ENCODE measurements at regions not wholly inside any gene's neighbourhood (a gene's known extent, or its start where the extent isn't known, plus 50 kb on each side); places are given as distances from the start of the nearest gene placed in this dataset.
"Not testable (repeated sequence)": the region's sequence is repeated elsewhere in the genome, so short reads cannot be mapped to it uniquely, and the experiment has no call there.

- Histone ChIP-seq H3K36me3 (ENCODE audit: control insufficient read depth in 2 of 2, extremely low read depth in 1 of 2, insufficient read depth in 2 of 2, low read length in 2 of 2) (no peaks in the 10 kb centered on the region), H3K9me3 (replicated peaks; ENCODE audit: control insufficient read depth, insufficient read depth, low read length) (no peaks in the 10 kb centered on the region), H3K4me2 (ENCODE audit: insufficient read depth, low read length) (no peak overlapping the region), H3K9me1 (replicated peaks; ENCODE audit: control insufficient read depth, extremely low read depth, insufficient read depth, low read length) (no peaks in the 10 kb centered on the region), H3K79me2 (ENCODE audit: control insufficient read depth, insufficient read depth, low read length) (no peaks in the 10 kb centered on the region), H4K20me1 (replicated peaks; ENCODE audit: control insufficient read depth, extremely low read depth, insufficient read depth, low read length) (no peaks in the 10 kb centered on the region), H3K4me3 (replicated peaks in 1 of 3; ENCODE audit: insufficient read depth in 1 of 3, low read depth in 1 of 3, low read length in 3 of 3) (no peak overlapping the region), H3K27ac (ENCODE audit: insufficient read depth, low read depth, low read length) (no peak overlapping the region), H3K4me1 (ENCODE audit: control insufficient read depth, extremely low read depth, insufficient read depth, low read length) (no peaks in the 10 kb centered on the region), H2AFZ (ENCODE audit: low read depth, low read length) (no peak overlapping the region), H3K27me3 (ENCODE audit: control insufficient read depth in 2 of 2, insufficient read depth in 2 of 2, low read length in 2 of 2) (peaks cover 2 to 6% of the 10 kb centered on the region in 2 experiments), H3K9ac (replicated peaks; ENCODE audit: extremely low read depth, insufficient read depth, low read length) (no peak overlapping the region)
- intact Hi-C loops (cut with micrococcal nuclease) (no loop called here), dilution Hi-C loops (cut with MboI; ENCODE audit: extremely low pct_ligation_motif_present, low sequenced_read_pairs) (no loop called here)
- DNase-seq (ENCODE audit: low read depth, low spot score) (no peak), FAIRE-seq (no peak)
- TF ChIP-seq POLR2A (IDR thresholded peaks at IDR 0.05; ENCODE audit: low read depth, low read length), result no peak
- TF ChIP-seq JUN (IDR thresholded peaks at IDR 0.05; ENCODE audit: borderline replicate concordance, insufficient read depth, insufficient read length, low read depth), result no peak
- TF ChIP-seq MAX (IDR thresholded peaks at IDR 0.05; ENCODE audit: insufficient read depth, insufficient read length), result no peak
- no peak for TF ChIP-seq FOS (IDR thresholded peaks at IDR 0.05; ENCODE audit: borderline replicate concordance, insufficient read depth, low read length)
- no TSS peak for BruUV-seq (replicated peaks)
- ChIA-PET POLR2A (no interaction called here), CTCF (interaction anchor here (0.9 to 1.1 kb wide), 2 partner anchors 9 to 10 kb away, joined by 3 to 4 read pairs; no protein-coding TSS in a partner anchor)
Observed at GRCh38 chr4:40682290-40683101, 52.8 kb upstream of the RBM47 start.

GRCh38 chr4:40683536-40684145, 54.0 kb upstream of the RBM47 start:
- H3K4me2 ChIP-seq (ENCODE audit: insufficient read depth, low read length); POLR2A ChIA-PET; intact Hi-C loops (cut with micrococcal nuclease); H3K9me3 ChIP-seq (replicated peaks; ENCODE audit: control insufficient read depth, insufficient read depth, low read length); DNase-seq (ENCODE audit: low read depth, low spot score); H3K9ac ChIP-seq (replicated peaks; ENCODE audit: extremely low read depth, insufficient read depth, low read length); dilution Hi-C loops (cut with MboI; ENCODE audit: extremely low pct_ligation_motif_present, low sequenced_read_pairs); H3K36me3 ChIP-seq (ENCODE audit: control insufficient read depth in 2 of 2, extremely low read depth in 1 of 2, insufficient read depth in 2 of 2, low read length in 2 of 2); CTCF ChIA-PET; FAIRE-seq; BruUV-seq (replicated peaks); H3K9me1 ChIP-seq (replicated peaks; ENCODE audit: control insufficient read depth, extremely low read depth, insufficient read depth, low read length); H3K4me1 ChIP-seq (ENCODE audit: control insufficient read depth, extremely low read depth, insufficient read depth, low read length); H2AFZ ChIP-seq (ENCODE audit: low read depth, low read length); H3K79me2 ChIP-seq (ENCODE audit: control insufficient read depth, insufficient read depth, low read length); H3K27ac ChIP-seq (ENCODE audit: insufficient read depth, low read depth, low read length); H3K27me3 ChIP-seq (ENCODE audit: control insufficient read depth in 2 of 2, insufficient read depth in 2 of 2, low read length in 2 of 2); H3K4me3 ChIP-seq (replicated peaks in 1 of 3; ENCODE audit: insufficient read depth in 1 of 3, low read depth in 1 of 3, low read length in 3 of 3); H4K20me1 ChIP-seq (replicated peaks; ENCODE audit: control insufficient read depth, extremely low read depth, insufficient read depth, low read length): not testable (repeated sequence)

All from endothelial cell of umbilical vein (primary cell).